ENCODE measurements at regions not wholly inside any gene's neighbourhood (a gene's known extent, or its start where the extent isn't known, plus 50 kb on each side); places are given as distances from the start of the nearest gene placed in this dataset.

- no peaks in the 10 kb centered on the region for H3K36me3 ChIP-seq (ENCODE audit: control insufficient read depth, insufficient read depth, low read length)
- H3K18ac ChIP-seq (ENCODE audit: low read depth, low read length): no peak overlapping the region
- no peak overlapping the region for H2AFZ ChIP-seq (replicated peaks; ENCODE audit: low read length, poor library complexity)
- CTCF ChIA-PET: interaction anchor here (0.6 kb wide), 1 partner anchor 29 kb away, joined by 3 read pairs; no protein-coding TSS in a partner anchor
- in situ Hi-C loops (cut with MboI; ENCODE audit: low sequenced_read_pairs): no loop called here
- intact Hi-C loops (cut with micrococcal nuclease): no loop called here
- no peak for DNase-seq
- no peak for TF ChIP-seq MXI1 (IDR thresholded peaks at IDR 0.05; ENCODE audit: borderline replicate concordance, low read depth, low read length)
- no peak for TF ChIP-seq CHD1 (IDR thresholded peaks at IDR 0.05; ENCODE audit: low read depth, low read length)
- TF ChIP-seq FOS (IDR thresholded peaks at IDR 0.05; ENCODE audit: low read depth, low read length): no peak
- no peak for TF ChIP-seq USF2 (IDR thresholded peaks at IDR 0.05; ENCODE audit: low read depth, low read length)
- no peak for TF ChIP-seq RAD21 (IDR thresholded peaks at IDR 0.05; ENCODE audit: low read length)
- TF ChIP-seq RFX5 (IDR thresholded peaks at IDR 0.05; ENCODE audit: low read depth, low read length): no peak
- TF ChIP-seq MAZ (IDR thresholded peaks at IDR 0.05; ENCODE audit: borderline replicate concordance, low read depth, low read length): no peak
- TF ChIP-seq SMC3 (IDR thresholded peaks at IDR 0.05; ENCODE audit: low read depth, low read length): no peak
- TF ChIP-seq MAFK (IDR thresholded peaks at IDR 0.05; ENCODE audit: low read depth, low read length): no peak
- TF ChIP-seq BHLHE40 (IDR thresholded peaks at IDR 0.05; ENCODE audit: low read depth, low read length): no peak
- TF ChIP-seq CTCF (conservative IDR thresholded peaks at IDR 0.05; ENCODE audit: low read depth, low read length): no peak
- TF ChIP-seq POLR2A (IDR thresholded peaks at IDR 0.05; ENCODE audit: low read depth, low read length): no peak
- no peak for TF ChIP-seq CEBPB (IDR thresholded peaks at IDR 0.05; ENCODE audit: low read depth, low read length)
- no peak for TF ChIP-seq ELK1 (IDR thresholded peaks at IDR 0.05; ENCODE audit: borderline replicate concordance, low read depth, low read length)
- TF ChIP-seq RCOR1 (IDR thresholded peaks at IDR 0.05; ENCODE audit: insufficient replicate concordance, low read length): no peak
- TF ChIP-seq NFE2L2 (IDR thresholded peaks at IDR 0.05; ENCODE audit: low read depth, low read length): no peak
- no peaks in the 10 kb centered on the region for H3K4me1 ChIP-seq (ENCODE audit: control insufficient read depth, insufficient read depth, low read length)
- BruUV-seq (replicated peaks): no TSS peak
- no peak overlapping the region for H4K91ac ChIP-seq (ENCODE audit: insufficient read depth, low read depth, low read length)
- no peak overlapping the region for H2BK120ac ChIP-seq (ENCODE audit: low read depth, low read length)
- H2AK5ac ChIP-seq (ENCODE audit: low read depth, low read length): no peak overlapping the region
- no peak overlapping the region for H4K8ac ChIP-seq (ENCODE audit: low read depth in 2 of 2, low read length in 2 of 2)
- POLR2A ChIA-PET (ENCODE audit: unreplicated experiment): no interaction called here
- 29% methylated on average over 1 of the region's 4 CpGs; no CpG with 5 or more reads in 1 of the 2 experiments for WGBS, 2 experiments (ENCODE audit: extremely low coverage in 2 of 2, insufficient read length in 1 of 2)
- H3K9me3 ChIP-seq (ENCODE audit: control insufficient read depth, insufficient read depth, low read length): peaks cover 20% of the 10 kb centered on the region
- dilution Hi-C loops (cut with HindIII; ENCODE audit: low sequenced_read_pairs, unreplicated experiment): no loop called here
- no peak overlapping the region for H3K27ac ChIP-seq (ENCODE audit: insufficient read depth, low read length)
- no peak overlapping the region for H2BK5ac ChIP-seq (ENCODE audit: low read depth, low read length, poor library complexity, severe bottlenecking)
- no peaks in the 10 kb centered on the region for H3K27me3 ChIP-seq (ENCODE audit: control insufficient read depth, insufficient read depth, low read length)
- no peak overlapping the region for H2BK20ac ChIP-seq (ENCODE audit: low read depth, low read length)
- ATAC-seq (ENCODE audit: low read depth): no peak
- H3K9me1 ChIP-seq (ENCODE audit: insufficient read depth, low read length): no peaks in the 10 kb centered on the region
- no peak overlapping the region for H2AK9ac ChIP-seq (replicated peaks; ENCODE audit: low read depth, low read length, poor library complexity)
- no peaks in the 10 kb centered on the region for H4K20me1 ChIP-seq (ENCODE audit: insufficient read depth, low read length)
- no peak overlapping the region for H2BK15ac ChIP-seq (ENCODE audit: low read depth, low read length)
- H3K79me1 ChIP-seq (ENCODE audit: low read depth in 1 of 2, low read length in 2 of 2): no peaks in the 10 kb centered on the region
- H3K14ac ChIP-seq (replicated peaks; ENCODE audit: low read depth, low read length): no peak overlapping the region
- H3K4me2 ChIP-seq (ENCODE audit: low read depth, low read length): no peak overlapping the region
- no peak overlapping the region for H3K9ac ChIP-seq (ENCODE audit: low read depth, low read length)
- no peak overlapping the region for H3K23ac ChIP-seq (ENCODE audit: low read depth, low read length)
- no peak overlapping the region for H3K4ac ChIP-seq (ENCODE audit: low read depth, low read length)
- no peak overlapping the region for H3K4me3 ChIP-seq (ENCODE audit: insufficient read depth, low read depth, low read length)
- no peak overlapping the region for H4K5ac ChIP-seq (ENCODE audit: low read depth, low read length)
- H3K56ac ChIP-seq (ENCODE audit: extremely low read depth, insufficient read depth, low read length): no peak overlapping the region
These were observed 111.3 kb upstream of the WSCD1 start for GRCh38 chr17:5958850-5959249.
